ENCODE measurements at regions not wholly inside any gene's neighbourhood (a gene's known extent, or its start where the extent isn't known, plus 50 kb on each side); places are given as distances from the start of the nearest gene placed in this dataset.

- no peak for DNase-seq
- Histone ChIP-seq H3K36me3 (replicated peaks; ENCODE audit: insufficient read depth, low read length) (no peaks in the 10 kb centered on the region), H3K27me3 (replicated peaks; ENCODE audit: insufficient read depth, low read length) (no peaks in the 10 kb centered on the region), H3K9me2 (replicated peaks; ENCODE audit: insufficient read depth, low read length) (no peaks in the 10 kb centered on the region), H3K27ac (ENCODE audit: low read length) (no peak overlapping the region), H3K4me2 (ENCODE audit: low read depth, low read length) (no peak overlapping the region), H3K79me2 (ENCODE audit: low read length) (no peaks in the 10 kb centered on the region), H4K20me1 (ENCODE audit: insufficient read depth, low read length) (no peaks in the 10 kb centered on the region), H3K9me3 (replicated peaks; ENCODE audit: insufficient read depth, low read length) (no peaks in the 10 kb centered on the region), H3K4me3 (ENCODE audit: low read length) (no peak overlapping the region), H2AFZ (ENCODE audit: low read length) (no peak overlapping the region), H3K4me1 (ENCODE audit: low read length) (0 out of 2 replicates have a peak, but pooled peaks cover 9% of the 10 kb centered on the region), H3K9ac (ENCODE audit: low read length) (no peak overlapping the region), H3F3A (ENCODE audit: insufficient read depth, low read length) (no peaks in the 10 kb centered on the region)
- TF ChIP-seq CTCF (IDR thresholded peaks at IDR 0.05; ENCODE audit: low read length) (no peak), EZH2phosphoT487 (IDR thresholded peaks at IDR 0.05; ENCODE audit: low read length) (no peak), EZH2 (optimal IDR thresholded peaks at IDR 0.05; ENCODE audit: low read depth, low read length) (no peak)
Measured at GRCh38 chr18:51426996-51427395, 229.5 kb upstream of the MEX3C start.

- H3K4me3 ChIP-seq (ENCODE audit: low read length) = no peak overlapping the region
- no peaks in the 10 kb centered on the region for H3F3A ChIP-seq (ENCODE audit: insufficient read depth, low read length)
- H3K4me1 ChIP-seq (ENCODE audit: low read length) = 0 out of 2 replicates have a peak, but pooled peaks cover 9% of the 10 kb centered on the region
- no peaks in the 10 kb centered on the region for H3K36me3 ChIP-seq (replicated peaks; ENCODE audit: insufficient read depth, low read length)
- DNase-seq = no peak
- H2AFZ ChIP-seq (ENCODE audit: low read length) = no peak overlapping the region
- TF ChIP-seq EZH2 (optimal IDR thresholded peaks at IDR 0.05; ENCODE audit: low read depth, low read length) (no peak), EZH2phosphoT487 (IDR thresholded peaks at IDR 0.05; ENCODE audit: low read length) (no peak), CTCF (IDR thresholded peaks at IDR 0.05; ENCODE audit: low read length) (no peak)
- no peaks in the 10 kb centered on the region for H3K9me2 ChIP-seq (replicated peaks; ENCODE audit: insufficient read depth, low read length)
- no peaks in the 10 kb centered on the region for H3K27me3 ChIP-seq (replicated peaks; ENCODE audit: insufficient read depth, low read length)
- H3K4me2 ChIP-seq (ENCODE audit: low read depth, low read length) = no peak overlapping the region
- no peak overlapping the region for H3K9ac ChIP-seq (ENCODE audit: low read length)
- no peaks in the 10 kb centered on the region for H3K9me3 ChIP-seq (replicated peaks; ENCODE audit: insufficient read depth, low read length)
- no peaks in the 10 kb centered on the region for H3K79me2 ChIP-seq (ENCODE audit: low read length)
- no peaks in the 10 kb centered on the region for H4K20me1 ChIP-seq (ENCODE audit: insufficient read depth, low read length)
- no peak overlapping the region for H3K27ac ChIP-seq (ENCODE audit: low read length)
Measured at GRCh38 chr18:51429644-51430043, 232.2 kb upstream of the MEX3C start.

- Histone ChIP-seq H3K4me1 (ENCODE audit: low read length) (0 out of 2 replicates have a peak, but pooled peaks cover 9% of the 10 kb centered on the region), H3K4me2 (ENCODE audit: low read depth, low read length) (no peak overlapping the region), H3K36me3 (replicated peaks; ENCODE audit: insufficient read depth, low read length) (no peaks in the 10 kb centered on the region), H4K20me1 (ENCODE audit: insufficient read depth, low read length) (no peaks in the 10 kb centered on the region), H3K27ac (ENCODE audit: low read length) (no peak overlapping the region), H3K9me2 (replicated peaks; ENCODE audit: insufficient read depth, low read length) (no peaks in the 10 kb centered on the region), H3K4me3 (ENCODE audit: low read length) (no peak overlapping the region), H3K27me3 (replicated peaks; ENCODE audit: insufficient read depth, low read length) (no peaks in the 10 kb centered on the region), H3F3A (ENCODE audit: insufficient read depth, low read length) (no peaks in the 10 kb centered on the region), H3K79me2 (ENCODE audit: low read length) (no peaks in the 10 kb centered on the region), H3K9me3 (replicated peaks; ENCODE audit: insufficient read depth, low read length) (no peaks in the 10 kb centered on the region), H2AFZ (ENCODE audit: low read length) (no peak overlapping the region), H3K9ac (ENCODE audit: low read length) (no peak overlapping the region)
- DNase-seq = no peak
- TF ChIP-seq EZH2phosphoT487 (IDR thresholded peaks at IDR 0.05; ENCODE audit: low read length) (no peak), CTCF (IDR thresholded peaks at IDR 0.05; ENCODE audit: low read length) (no peak), EZH2 (optimal IDR thresholded peaks at IDR 0.05; ENCODE audit: low read depth, low read length) (no peak)
Measured at GRCh38 chr18:51430538-51430937, 233.1 kb upstream of the MEX3C start.
